Stimulated activated CD4-positive, alpha-beta T cell treated with anti-CD3 and anti-CD28 coated beads, Interleukin-12 subunit alpha, Interleukin-12 subunit beta, amount 100 ng/mL, for 48 hours (primary cell): ENCODE measurements at regions not wholly inside any gene's neighbourhood (a gene's known extent, or its start where the extent isn't known, plus 50 kb on each side); places are given as distances from the start of the nearest gene placed in this dataset.
"Not testable (repeated sequence)": the region's sequence is repeated elsewhere in the genome, so short reads cannot be mapped to it uniquely, and the experiment has no call there.

Experiments
- DNase-seq, 3 donors: peaks; one replicate each; pipeline ENCODE4 v3.0.0-alpha.2; 2020; ENCODE audit warnings: low read depth in 2 of 3, low spot score in 1 of 3

GRCh38 chr2:53051157-53051556 is 716.4 kb upstream of the CHAC2 start:
- DNase-seq: no peak

- DNase-seq: no peak
Measured at GRCh38 chr2:53040536-53041229, 726.9 kb upstream of the CHAC2 start.

DNA sequence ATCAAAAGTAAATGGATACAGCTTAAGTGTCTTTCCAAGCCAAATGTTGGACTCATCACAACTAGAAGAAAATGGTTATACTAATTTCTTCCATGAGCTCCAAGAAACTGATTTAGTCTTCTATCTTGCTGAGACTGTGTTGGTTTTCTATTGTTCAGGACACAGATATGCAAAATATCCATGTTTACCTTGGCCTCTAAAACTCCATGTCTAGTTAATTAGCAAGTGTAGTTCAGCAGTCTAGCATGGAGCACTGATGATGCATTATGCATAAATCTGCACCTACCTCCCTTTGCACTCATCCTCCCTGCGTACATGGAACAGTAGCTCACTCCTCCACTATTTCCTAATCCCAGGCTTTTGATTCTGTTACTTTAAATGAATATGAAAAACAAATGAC is 731.4 kb upstream of the CHAC2 start:
- DNase-seq: no peak

DNA sequence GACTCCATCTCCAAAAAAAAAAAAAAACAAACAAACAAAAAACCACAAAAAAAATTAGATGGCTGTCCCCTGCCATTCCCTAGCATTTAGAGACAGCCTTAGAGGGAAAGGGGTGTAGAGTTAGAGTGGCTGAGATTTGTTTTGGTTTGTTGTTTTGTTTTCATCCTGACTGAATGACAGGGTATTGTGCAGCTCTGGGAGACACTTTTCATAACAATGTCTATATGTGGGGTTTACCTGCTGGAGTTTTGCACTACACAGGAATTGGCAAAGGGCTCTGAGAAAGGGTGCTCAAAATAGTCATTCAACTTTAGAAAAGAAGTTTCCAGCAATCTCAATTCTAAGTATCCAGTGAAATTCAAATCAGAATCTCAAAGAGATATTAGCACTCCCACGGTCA is 732.5 kb upstream of the CHAC2 start:
- DNase-seq: no peak

DNA sequence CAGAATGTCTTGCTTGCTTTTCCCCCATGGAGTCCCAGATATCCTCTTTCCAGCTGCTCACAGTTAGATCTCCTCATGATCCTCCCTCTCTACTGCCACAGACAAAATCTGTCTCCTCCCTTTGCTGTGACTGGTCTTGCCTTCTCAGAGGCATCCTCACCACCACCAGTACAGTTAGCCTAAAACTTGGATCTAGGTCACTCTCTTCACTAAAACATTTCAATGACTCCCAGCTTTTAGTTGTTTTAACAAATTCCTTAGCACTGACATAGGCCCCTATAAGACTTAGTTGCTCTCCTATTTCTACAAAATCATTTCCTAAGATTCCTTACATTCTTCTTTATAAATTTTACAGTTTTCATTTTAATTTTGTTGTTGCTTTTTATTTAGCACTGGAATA is 734.2 kb upstream of the CHAC2 start:
- DNase-seq: no peak

- DNase-seq: no peak
Measured at GRCh38 chr2:53028746-53029423, 738.7 kb upstream of the CHAC2 start.

GRCh38 chr2:53028225-53028624 is 739.4 kb upstream of the CHAC2 start:
- no peak for DNase-seq

- not testable (repeated sequence) for DNase-seq
Measured at GRCh38 chr2:53022248-53022647, 745.4 kb upstream of the CHAC2 start.

GRCh38 chr2:53021828-53022227 is 745.8 kb upstream of the CHAC2 start:
- DNase-seq: no peak

DNA sequence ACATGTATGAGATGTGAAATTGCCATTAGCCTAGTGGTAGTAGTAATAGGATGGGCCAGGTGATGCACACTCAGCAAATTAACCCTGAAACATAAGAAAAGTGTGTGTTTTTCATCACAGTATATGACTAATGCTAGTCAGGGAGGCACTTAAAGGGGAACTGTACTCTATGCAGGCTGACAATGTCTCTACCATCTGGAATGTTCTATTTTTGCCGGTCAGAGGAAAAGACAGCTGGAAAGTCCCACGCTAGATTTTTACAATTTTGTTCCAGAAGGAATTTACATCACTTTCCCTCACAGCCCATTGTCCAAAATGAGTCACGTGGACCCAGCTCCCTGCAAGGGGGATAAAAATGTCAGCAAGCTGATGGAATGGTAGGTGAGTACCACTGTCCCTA is 746.3 kb upstream of the CHAC2 start:
- DNase-seq: no peak

- DNase-seq: no peak
Measured at GRCh38 chr2:53018825-53019425, 748.7 kb upstream of the CHAC2 start.

DNA sequence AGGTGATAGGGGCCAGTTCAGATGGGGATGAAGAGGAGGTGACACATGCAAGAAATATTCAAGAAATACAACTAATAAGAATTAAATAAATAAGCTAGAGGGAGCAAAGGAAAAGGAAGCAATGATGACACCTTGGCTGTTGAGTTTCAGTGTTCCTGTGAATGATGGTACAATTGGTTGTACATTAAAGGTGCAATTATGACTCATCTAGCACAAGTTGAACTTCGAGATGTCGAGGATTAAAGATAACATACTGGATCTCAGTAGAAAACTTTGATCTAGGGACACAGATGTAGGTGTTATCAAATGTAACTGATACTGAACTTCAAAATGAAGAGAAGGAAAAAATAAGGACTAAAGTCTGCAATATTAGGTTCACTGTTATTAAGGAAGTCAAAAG is 760.6 kb upstream of the CHAC2 start:
- no peak for DNase-seq

- DNase-seq: no peak
Measured at GRCh38 chr2:53004413-53004812, 763.2 kb upstream of the CHAC2 start.

GRCh38 chr2:52995424-52995823 is 772.2 kb upstream of the CHAC2 start:
- DNase-seq: no peak

GRCh38 chr2:52976143-52976949 is 791.3 kb upstream of the CHAC2 start:
- no peak for DNase-seq

GRCh38 chr2:52974127-52974526 is 793.5 kb upstream of the CHAC2 start:
- DNase-seq: no peak

DNA sequence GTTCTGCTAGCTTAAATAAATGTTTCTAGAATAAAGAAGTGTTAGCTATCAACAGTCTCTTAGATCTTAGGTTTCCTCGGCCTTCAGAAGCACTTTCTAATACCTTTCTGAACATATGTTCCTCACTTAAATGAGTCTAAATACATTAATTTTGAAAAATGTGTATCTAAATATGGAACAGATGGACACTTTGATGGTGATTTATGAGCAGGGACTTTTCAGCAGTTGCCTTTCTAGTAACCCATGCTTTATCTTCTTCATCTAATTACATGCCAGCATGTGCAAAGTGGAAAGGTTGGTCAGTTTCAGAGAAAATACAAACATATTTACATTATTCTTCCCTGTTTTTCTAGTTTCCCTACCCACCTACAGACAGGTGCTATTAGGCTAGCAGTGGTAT is 797.0 kb upstream of the CHAC2 start:
- no peak for DNase-seq

DNA sequence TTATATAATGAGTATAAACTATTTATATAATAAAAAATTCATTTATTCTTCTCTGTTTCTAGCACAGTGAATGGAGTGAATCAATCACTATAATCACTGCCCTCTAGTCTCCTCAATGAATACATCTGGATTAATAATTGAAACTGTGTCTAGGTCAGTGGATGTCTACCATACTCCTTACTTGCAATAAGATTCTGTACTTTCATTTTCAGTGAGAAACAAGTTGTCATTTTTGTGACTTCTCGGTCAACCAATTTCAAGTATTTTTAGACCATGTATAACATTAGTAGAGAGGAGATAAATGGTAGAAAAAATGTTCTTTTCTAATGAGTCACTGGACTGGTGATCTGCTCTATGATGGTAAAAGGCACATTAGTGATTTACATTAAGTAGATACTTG is 799.6 kb upstream of the CHAC2 start:
- no peak for DNase-seq

DNA sequence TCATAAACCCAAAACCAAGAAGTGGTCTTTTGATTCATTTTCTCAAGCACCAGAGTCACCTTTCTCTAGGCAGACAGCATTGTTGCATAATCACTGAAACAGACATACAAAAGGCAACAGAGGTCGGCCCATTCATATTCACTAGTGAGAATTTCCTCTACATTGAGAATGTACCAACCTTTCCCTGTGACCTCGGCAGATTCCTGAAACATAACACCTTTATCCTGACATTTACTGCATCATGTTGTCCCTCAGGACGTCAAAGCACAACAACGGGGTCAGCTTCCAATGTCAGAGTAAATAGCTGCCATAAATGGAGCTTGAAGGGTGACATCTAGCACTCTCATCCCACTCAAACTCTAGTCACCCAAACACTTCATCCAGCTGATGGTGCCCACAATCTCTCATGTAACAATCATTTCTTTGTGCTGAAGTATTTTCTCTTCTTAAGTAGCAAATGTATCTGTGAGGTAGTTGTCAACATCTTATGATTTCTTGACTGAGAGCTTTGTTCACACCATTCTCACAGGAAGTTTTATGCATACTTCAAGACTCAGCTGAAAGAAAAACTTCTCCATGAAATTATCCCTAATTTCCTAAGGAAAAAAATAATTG is 802.6 kb upstream of the CHAC2 start:
- DNase-seq: no peak

GRCh38 chr2:52961403-52961802 is 806.2 kb upstream of the CHAC2 start:
- no peak for DNase-seq

- DNase-seq: no peak
Measured at GRCh38 chr2:52960881-52961280, 806.7 kb upstream of the CHAC2 start.
